B cell (primary cell): ENCODE measurements at regions not wholly inside any gene's neighbourhood (a gene's known extent, or its start where the extent isn't known, plus 50 kb on each side); places are given as distances from the start of the nearest gene placed in this dataset.

Source experiments
- ATAC-seq: fragments of 200-7000 bp; cut with Tn5 transposase; one replicate; pipeline ENCODE4 v1.10.0; 2021; ENCODE audit warnings: low read depth, mild to moderate bottlenecking, moderate number of reproducible peaks, moderate library complexity
- CTCF ChIA-PET: fragments of 350-600 bp; sonication (Branson Sonifier 250); formaldehyde crosslinking; loops from one replicate; lab custom pipeline; 2021; ENCODE audit warnings: antibody characterized with exemption, inconsistent platforms; lab: Charles Lee
- POLR2A ChIA-PET: fragments of 350-600 bp; sonication (Branson Sonifier 250); formaldehyde crosslinking; loops from one replicate; lab custom pipeline; 2021; ENCODE audit warnings: antibody characterized with exemption; lab: Charles Lee
- DNase-seq: peaks from one replicate; pipeline ENCODE4 v3.0.0; 2013
- H2AFZ ChIP-seq: 2 replicates; pipeline ENCODE4 v1.6.1; 2012; ENCODE audit warnings: mild to moderate bottlenecking, low read depth, low read length; ENCODE audit not compliant: insufficient read depth, poor library complexity, severe bottlenecking
- H3K27ac ChIP-seq, 2 donors: 1 replicate in 1 of 2; 2 replicates in 1 of 2; pipeline ENCODE4 v1.5.1; 2012 to 2013; ENCODE audit warnings: low read length in 2 of 2, mild to moderate bottlenecking in 2 of 2, moderate library complexity in 1 of 2
- H3K27me3 ChIP-seq, 4 experiments: fragments of 200-600 bp in 1 of 4; sonication (generic) in 1 of 4; replicated peaks in 1 of 4; 1 replicate in 2 of 4; 2 replicates in 2 of 4; pipeline versions ENCODE4 v1.6.1 to v1.7.0; 2013 to 2016; ENCODE audit warnings: low read length in 3 of 4, mild to moderate bottlenecking in 2 of 4, mixed read lengths in 1 of 4, moderate library complexity in 1 of 4; ENCODE audit not compliant: insufficient read depth in 4 of 4, control insufficient read depth in 3 of 4; ENCODE audit errors: control extremely low read depth in 1 of 4
- H3K36me3 ChIP-seq, 2 experiments: replicated peaks in 1 of 2; 1 replicate in 1 of 2; 2 replicates in 1 of 2; pipeline versions ENCODE4 v1.6.1 to v1.7.1; 2013; ENCODE audit warnings: low read length in 1 of 2; ENCODE audit not compliant: insufficient read depth in 2 of 2, control insufficient read depth in 1 of 2; ENCODE audit errors: control extremely low read depth in 1 of 2, extremely low read depth in 1 of 2
- H3K4me1 ChIP-seq, 2 donors: fragments of 200-600 bp in 1 of 2; sonication (generic) in 1 of 2; 1 replicate in 1 of 2; 2 replicates in 1 of 2; pipeline versions ENCODE4 v1.5.1 to v1.6.1; 2013 to 2017; ENCODE audit warnings: low read length in 2 of 2; ENCODE audit not compliant: control insufficient read depth in 2 of 2, insufficient read depth in 2 of 2
- H3K4me2 ChIP-seq: replicated peaks from 2 replicates; pipeline ENCODE3; 2012; ENCODE audit warnings: mild to moderate bottlenecking, low read depth, low read length; ENCODE audit not compliant: poor library complexity, severe bottlenecking
- H3K4me3 ChIP-seq, 5 experiments: fragments of 200-600 bp in 1 of 5; sonication (generic) in 1 of 5; 1 replicate in 3 of 5; 2 replicates in 2 of 5; pipeline versions ENCODE4 v1.5.1 to v1.7.0; 2011 to 2016; ENCODE audit warnings: low read length in 4 of 5, mild to moderate bottlenecking in 4 of 5, low read depth in 2 of 5, control low read depth in 1 of 5, moderate library complexity in 1 of 5; ENCODE audit not compliant: insufficient read depth in 1 of 5; ENCODE audit errors: control extremely low read depth in 1 of 5, extremely low read depth in 1 of 5
- H3K79me2 ChIP-seq: fragments of 200-600 bp; sonication (generic); one replicate; pipeline ENCODE4 v1.6.0; 2016; ENCODE audit warnings: low read length; ENCODE audit not compliant: control insufficient read depth, insufficient read depth
- H3K9ac ChIP-seq: fragments of 200-600 bp; sonication (generic); 2 replicates; pipeline ENCODE4 v1.6.1; 2017; ENCODE audit warnings: mild to moderate bottlenecking, low read length, moderate library complexity
- H3K9me3 ChIP-seq, 3 donors: one replicate each; pipeline versions ENCODE4 v1.6.1 to v1.7.1; 2013; ENCODE audit warnings: low read length in 2 of 3; ENCODE audit not compliant: control insufficient read depth in 2 of 3, insufficient read depth in 1 of 3; ENCODE audit errors: control extremely low read depth in 1 of 3
- H4K20me1 ChIP-seq: 2 replicates; pipeline ENCODE4 v1.6.0; 2012; ENCODE audit warnings: mild to moderate bottlenecking, low read length; ENCODE audit not compliant: insufficient read depth, control insufficient read depth, poor library complexity, severe bottlenecking
- H3K27ac Mint-ChIP-seq: one replicate; pipeline ENCODE4 v1.8.0; 2021; ENCODE audit warnings: mixed read lengths
- H3K27me3 Mint-ChIP-seq: one replicate; pipeline ENCODE4 v1.8.0; 2021; ENCODE audit warnings: mixed read lengths
- H3K4me1 Mint-ChIP-seq: one replicate; pipeline ENCODE4 v1.8.0; 2021; ENCODE audit warnings: mixed read lengths
- H3K4me3 Mint-ChIP-seq: one replicate; pipeline ENCODE4 v1.8.0; 2021; ENCODE audit warnings: mixed read lengths
- H3K9me3 Mint-ChIP-seq: one replicate; pipeline ENCODE4 v1.8.0; 2022; ENCODE audit warnings: mixed read lengths; ENCODE audit not compliant: insufficient read depth
- CTCF ChIP-seq: fragments of 200-600 bp; IDR thresholded peaks from one replicate; pipeline ENCODE4 v1.8.0; 2022; ENCODE audit warnings: antibody characterized with exemption, mild to moderate bottlenecking
- EZH2 ChIP-seq: IDR thresholded peaks from 2 replicates; pipeline ENCODE4 v1.6.1; 2012; ENCODE audit warnings: borderline replicate concordance, low read depth, mild to moderate bottlenecking, moderate library complexity, low read length; ENCODE audit not compliant: insufficient read depth, poor library complexity, severe bottlenecking
- WGBS: methylation state at CpG from one replicate; pipeline ENCODE4 v1.1.5; 2013; ENCODE audit warnings: missing lambda C conversion rate; ENCODE audit not compliant: insufficient coverage; 5-methylcytosine and 5-hydroxymethylcytosine counted together
- intact Hi-C: fragments of 100-400 bp; cut with micrococcal nuclease; formaldehyde crosslinking; loops from one replicate; pipeline ENCODE4 v1.10.0; 2022

GRCh38 chr9:1513105-1513504 lies 462.9 kb downstream of the DMRT2 start:
- Mint-ChIP-seq H3K4me1 (no peaks in the 10 kb centered on the region), H3K9me3 (no peaks in the 10 kb centered on the region), H3K4me3 (no peak overlapping the region), H3K27me3 (peaks cover 10% of the 10 kb centered on the region), H3K27ac (no peak overlapping the region)
- TF ChIP-seq CTCF (no peak), EZH2 (no peak)
- Histone ChIP-seq H3K79me2 (no peaks in the 10 kb centered on the region), H3K27ac (no peak overlapping the region), H3K36me3 (no peaks in the 10 kb centered on the region), H3K27me3 (no peaks in the 10 kb centered on the region), H3K4me1 (no peaks in the 10 kb centered on the region), H3K9me3 (no peaks in the 10 kb centered on the region), H3K9ac (no peak overlapping the region), H3K4me2 (no peak overlapping the region), H3K4me3 (no peak overlapping the region), H2AFZ (no peak overlapping the region), H4K20me1 (no peaks in the 10 kb centered on the region)
- no peak for ATAC-seq
- ChIA-PET POLR2A (no interaction called here), CTCF (no interaction called here)
- no CpG with 5 or more reads among the region's 2 CpGs for WGBS
- intact Hi-C loops, result no loop called here
- no peak for DNase-seq

- no peaks in the 10 kb centered on the region for H3K9me3 ChIP-seq
- 79% methylated on average over 1 of the region's 3 CpGs for WGBS
- H3K79me2 ChIP-seq, result no peaks in the 10 kb centered on the region
- H4K20me1 ChIP-seq, result no peaks in the 10 kb centered on the region
- no peak for DNase-seq
- H2AFZ ChIP-seq, result no peak overlapping the region
- no peak overlapping the region for H3K4me3 ChIP-seq
- H3K36me3 ChIP-seq, result no peaks in the 10 kb centered on the region
- H3K27me3 ChIP-seq, result no peaks in the 10 kb centered on the region
- Mint-ChIP-seq H3K9me3 (no peaks in the 10 kb centered on the region), H3K4me3 (no peak overlapping the region), H3K27me3 (peaks cover 10% of the 10 kb centered on the region), H3K27ac (no peak overlapping the region), H3K4me1 (no peaks in the 10 kb centered on the region)
- no peak for TF ChIP-seq CTCF
- no peak for TF ChIP-seq EZH2
- POLR2A ChIA-PET, result no interaction called here
- no peak overlapping the region for H3K27ac ChIP-seq
- intact Hi-C loops, result no loop called here
- ATAC-seq, result no peak
- H3K4me2 ChIP-seq, result no peak overlapping the region
- no peak overlapping the region for H3K9ac ChIP-seq
- no peaks in the 10 kb centered on the region for H3K4me1 ChIP-seq
- CTCF ChIA-PET, result no interaction called here
Measured at GRCh38 chr9:1514250-1514649, 464.1 kb downstream of the DMRT2 start.
